T-helper 2 cell (primary cell): ENCODE measurements at regions not wholly inside any gene's neighbourhood (a gene's known extent, or its start where the extent isn't known, plus 50 kb on each side); places are given as distances from the start of the nearest gene placed in this dataset.
A peak's percentile ranks its signal among the peaks of the same experiment; 100 is the strongest.
"Not testable (repeated sequence)": the region's sequence is repeated elsewhere in the genome, so short reads cannot be mapped to it uniquely, and the experiment has no call there.

Source experiments
- DNase-seq, 5 experiments: peaks; one replicate each; pipeline versions ENCODE4 v3.0.0 to v3.0.0-alpha.2; 2012 to 2022

DNA sequence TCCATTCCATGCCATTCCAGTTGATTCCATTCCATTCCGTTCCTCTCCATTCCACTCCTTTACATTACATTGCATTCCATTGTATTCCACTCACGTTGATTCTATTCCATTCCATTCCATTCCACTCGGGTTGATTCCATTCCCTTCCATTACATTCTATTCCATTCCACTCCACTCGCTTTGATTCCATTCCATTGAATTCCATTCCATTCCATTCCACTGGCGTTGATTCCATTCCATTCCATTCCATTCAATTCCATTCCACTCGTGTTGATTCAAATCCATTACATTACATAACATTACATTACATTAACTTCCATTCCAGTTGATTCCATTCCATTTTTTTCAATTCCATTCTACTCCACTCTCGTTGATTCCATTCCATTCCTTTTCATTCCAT is 1142.8 kb downstream of the RPIA start:
- no peak for DNase-seq

DNA sequence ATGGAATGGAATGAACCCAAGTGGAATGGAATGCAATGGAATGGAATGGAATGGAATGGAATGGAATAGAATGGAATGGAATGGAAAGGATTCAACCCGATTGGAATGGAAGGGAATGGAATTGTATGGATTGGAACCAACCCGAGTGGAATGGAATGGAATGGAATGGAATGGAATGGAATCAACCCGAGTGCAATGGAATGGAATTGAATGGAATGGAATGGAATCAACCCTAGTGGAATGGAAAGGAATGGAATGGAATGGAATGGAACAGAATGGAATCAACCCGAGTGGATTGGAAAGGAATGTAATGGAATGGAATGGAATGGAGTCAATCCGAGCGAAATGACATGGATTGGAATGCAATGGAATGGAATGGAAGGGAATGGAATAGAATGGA is 1144.9 kb downstream of the RPIA start:
- DNase-seq = peak in 1 of 5 experiments; percentile 31

DNA sequence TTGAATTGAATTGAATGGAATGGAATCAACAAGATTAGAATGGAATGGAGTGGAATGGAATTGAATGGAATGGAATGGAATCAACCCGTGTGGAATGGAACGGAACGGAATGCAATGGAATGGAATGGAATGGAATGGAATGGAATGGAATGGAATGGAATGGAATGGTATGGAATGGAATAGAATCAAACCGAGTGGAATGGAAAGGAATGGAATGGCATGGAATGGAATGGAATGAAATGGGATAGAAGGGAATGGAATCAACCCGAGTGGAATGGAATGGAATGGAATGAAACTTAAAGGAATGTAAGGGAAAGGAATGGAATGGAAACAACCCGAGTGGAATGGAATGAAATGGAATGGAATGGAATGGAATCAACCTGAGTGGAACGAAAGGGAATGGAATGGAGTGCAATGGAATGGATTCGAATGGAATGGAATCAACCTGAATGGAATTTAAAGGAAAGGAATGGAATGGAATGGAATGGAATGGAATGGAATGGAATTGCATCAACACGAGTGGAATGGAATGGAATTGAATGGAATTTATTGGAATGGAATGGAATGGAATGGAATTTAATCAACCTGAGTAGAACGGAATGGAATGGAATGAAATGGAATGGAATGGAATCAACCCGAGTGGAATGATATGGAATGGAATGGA is 1146.6 kb downstream of the RPIA start:
- no peak for DNase-seq

DNA sequence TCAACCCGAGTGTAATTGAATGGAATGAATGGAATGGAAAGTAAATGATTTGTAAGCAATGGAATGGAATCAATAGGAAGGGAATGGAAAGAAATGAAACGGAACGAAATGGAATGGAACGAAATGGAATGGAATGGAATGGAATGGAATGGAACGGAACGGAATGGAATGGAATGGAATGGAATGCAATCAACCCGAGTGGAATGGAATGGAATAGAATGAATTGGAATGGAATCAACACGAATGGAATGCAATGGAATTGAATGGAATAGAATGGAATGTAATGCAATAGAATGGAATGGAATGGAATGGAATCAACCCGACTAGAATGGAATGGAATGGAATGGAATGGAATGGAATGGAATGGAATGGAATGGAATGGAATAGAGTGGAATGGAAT is 1148.7 kb downstream of the RPIA start:
- not testable (repeated sequence) for DNase-seq

DNA sequence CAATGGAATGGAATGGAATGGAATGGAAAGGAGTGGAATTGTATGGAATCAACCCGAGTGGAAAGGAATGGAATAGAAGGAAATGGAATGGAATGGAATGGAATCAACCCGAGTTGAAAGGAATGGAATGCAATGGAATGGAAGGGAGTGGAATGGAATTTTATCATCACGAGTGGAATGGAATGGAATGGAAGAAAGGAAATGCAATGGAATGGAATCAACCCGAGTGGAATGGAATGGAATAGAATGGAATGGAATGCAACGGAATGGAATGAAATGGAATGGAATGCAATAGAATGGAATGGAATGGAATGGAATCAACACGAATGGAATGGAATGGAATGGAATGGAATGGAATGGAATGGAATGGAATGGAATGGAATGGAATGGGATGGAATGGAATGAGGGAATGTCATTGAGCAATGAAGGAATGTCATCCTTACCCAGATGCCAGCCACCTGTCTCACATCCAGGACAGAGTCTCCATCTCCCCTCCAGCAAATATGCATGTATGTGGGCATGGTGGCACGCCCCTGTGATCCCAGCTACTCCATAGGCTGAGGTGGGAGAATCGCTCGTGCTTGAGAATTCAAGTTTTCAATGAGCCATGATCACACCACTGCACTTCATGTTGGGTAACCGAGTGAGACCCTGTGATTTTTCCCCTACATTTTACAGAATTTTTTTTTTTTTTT is 1149.5 kb downstream of the RPIA start:
- DNase-seq = not testable (repeated sequence)

DNA sequence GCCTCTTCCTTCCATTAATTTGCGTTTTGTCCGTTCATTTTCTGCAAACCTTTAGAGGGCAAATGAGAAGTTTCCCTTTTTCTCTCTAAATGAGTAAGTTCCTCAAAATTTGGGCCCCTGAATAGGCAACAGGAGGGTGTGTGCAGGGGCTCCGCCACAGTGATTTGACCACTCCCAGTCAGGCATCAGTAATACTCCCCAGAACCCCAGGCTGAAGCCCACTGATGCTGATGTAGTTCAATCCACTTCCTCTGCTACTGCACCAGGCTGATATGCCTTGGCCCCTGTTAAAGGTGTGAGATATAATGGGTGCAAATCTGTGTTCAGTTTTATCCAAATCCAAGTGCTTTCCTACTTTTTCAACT is 1150.0 kb downstream of the RPIA start:
- no peak for DNase-seq

DNA sequence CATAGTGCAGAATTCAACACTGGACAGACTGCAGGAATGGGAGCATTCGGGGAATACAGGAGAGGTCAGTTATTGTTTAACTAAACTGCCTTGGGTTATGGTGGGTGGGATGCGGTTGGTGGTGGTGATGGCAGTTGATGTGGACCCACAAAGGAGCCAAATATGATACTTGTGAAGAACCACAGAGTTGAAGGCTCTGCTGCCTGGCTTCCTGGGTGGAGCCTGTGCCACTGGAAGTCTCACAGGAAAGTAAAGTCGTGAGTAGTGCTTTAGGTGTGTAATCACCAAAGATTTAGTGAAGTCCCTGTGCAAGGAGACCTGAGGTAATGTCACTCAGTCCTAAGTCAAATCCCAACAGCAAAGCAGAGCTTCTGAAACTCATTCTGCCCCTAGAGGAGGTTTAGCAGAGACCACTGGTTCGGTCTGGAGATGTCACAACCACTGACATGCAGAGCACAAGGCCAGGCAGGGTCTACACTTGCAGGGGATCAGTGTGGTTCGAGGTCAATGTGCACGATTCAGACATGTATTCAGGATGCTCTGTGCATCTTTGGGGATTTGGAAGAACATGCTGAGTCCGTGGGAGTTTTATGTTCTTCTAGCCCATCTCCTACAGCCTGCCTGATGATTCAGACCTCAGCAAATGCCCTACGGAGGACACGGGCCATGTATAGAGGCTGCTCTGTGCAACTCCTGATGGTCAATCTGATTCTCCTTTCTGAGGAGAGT is 1150.9 kb downstream of the RPIA start:
- DNase-seq = no peak

DNA sequence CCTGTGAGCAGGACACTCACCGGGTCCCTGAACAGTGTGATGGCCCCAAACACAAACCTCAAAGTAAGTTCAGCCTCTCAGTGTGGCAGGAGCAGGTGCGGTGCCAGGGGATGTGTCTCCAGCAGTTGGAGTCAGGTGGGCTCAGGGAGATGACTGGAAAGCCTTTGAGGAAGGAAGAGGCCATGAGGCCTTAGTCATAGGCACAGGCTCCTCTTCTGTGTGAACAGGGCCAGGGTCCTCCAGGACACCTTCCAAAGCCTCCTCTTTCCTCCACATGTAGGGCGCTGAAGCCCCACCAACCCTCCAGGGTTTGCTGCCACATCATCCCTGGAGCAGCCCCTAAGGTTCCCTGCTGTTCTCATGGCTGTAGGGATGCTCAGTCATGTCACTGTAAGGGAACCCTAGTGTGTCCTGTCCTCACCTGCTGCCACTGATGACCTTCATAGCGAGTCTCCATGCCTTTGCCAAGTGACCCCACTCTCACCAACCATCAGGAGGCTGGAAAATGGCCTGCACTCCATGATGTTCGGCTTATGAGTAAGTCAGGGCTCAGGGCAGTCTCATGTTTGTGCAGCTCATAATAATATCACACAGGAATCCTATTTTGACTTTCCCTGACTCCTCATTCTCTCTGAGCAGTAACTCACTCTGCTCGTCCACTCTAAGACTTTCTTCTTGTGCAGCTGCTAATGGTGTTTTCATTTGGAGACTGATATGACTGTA is 1152.9 kb downstream of the RPIA start:
- no peak for DNase-seq

DNA sequence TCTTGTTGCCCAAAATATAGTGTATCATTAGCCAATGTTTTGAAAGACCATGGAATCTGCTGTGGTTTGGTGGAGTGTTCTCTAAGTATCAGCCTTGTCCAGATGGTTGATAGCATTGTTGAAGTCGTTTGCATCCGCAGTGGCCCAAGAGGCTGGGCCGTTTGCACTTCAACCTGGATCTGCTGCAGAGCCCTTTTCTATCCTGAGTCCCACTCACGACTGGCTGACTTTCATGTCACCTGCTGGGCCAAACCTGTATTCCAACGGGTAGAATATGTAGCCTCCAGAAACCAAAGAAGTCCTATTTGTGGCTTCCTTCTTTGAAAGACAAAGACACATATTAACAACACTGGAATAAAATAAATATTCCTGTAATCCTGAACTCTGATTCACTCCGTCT is 1154.1 kb downstream of the RPIA start:
- no peak for DNase-seq

DNA sequence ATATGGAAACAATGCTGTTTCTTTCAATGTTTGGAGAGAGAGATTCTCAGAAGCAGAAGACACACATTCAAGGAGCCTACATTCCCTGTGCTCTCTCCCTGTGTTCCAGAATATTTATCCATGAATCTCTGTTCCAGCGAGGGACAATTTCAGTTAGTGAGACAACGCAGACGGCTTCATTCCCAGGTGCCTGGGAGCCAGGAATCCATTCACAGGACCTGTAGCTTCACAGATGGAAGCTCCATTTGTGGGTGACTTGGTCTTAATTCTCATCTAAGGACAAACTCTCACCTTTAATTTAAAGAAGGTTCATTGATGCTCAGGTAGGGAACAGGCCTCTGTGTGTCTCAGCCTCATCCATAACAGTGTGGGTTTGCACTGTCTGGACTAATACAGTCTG is 1156.6 kb downstream of the RPIA start:
- DNase-seq = no peak

DNA sequence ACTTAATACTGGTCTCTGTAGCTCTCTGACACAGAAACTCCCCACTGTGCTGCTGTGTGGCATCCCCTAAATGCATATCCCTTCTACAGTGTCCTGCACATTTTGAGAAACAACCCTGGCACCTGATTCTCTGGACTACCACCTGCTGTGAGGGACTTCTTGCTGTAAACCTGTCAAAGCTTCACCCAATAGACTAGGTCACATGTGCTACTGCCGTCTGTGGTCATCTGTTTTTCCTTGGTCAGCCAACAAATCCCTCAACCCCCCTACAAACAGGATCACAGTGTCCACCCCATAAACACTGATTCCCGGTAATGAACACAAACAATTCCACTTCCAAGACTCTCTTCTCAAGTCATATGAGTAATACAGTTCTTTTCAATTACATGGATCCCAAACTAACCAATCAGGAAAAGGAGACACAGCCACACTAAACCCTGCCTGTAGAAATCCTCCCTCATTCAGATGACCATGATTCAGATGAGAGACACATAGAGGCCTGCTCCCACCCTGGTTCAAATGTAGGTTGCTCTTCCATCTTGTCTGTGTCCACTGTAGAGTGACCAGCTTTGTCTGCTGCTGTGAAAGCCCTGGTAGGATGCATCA is 1157.4 kb downstream of the RPIA start:
- DNase-seq = no peak

DNA sequence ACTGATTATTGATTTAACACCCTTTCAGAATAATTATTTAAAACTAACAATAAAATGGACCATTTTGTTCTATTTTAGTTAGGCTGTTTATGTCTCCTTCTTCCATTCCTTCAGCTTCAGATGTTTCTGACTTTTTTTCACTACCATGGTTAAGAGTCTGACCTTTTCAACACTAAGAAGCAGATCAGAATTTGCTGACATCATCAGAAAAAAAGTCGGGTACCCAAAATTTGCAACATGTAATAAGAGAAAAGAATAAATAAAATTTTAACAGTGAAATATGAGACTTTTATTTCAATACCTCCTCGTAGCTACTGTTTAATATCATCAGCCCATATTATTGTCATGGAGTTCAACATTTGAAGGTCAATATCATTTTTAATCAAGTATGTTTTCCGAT is 1158.3 kb downstream of the RPIA start:
- no peak for DNase-seq

DNA sequence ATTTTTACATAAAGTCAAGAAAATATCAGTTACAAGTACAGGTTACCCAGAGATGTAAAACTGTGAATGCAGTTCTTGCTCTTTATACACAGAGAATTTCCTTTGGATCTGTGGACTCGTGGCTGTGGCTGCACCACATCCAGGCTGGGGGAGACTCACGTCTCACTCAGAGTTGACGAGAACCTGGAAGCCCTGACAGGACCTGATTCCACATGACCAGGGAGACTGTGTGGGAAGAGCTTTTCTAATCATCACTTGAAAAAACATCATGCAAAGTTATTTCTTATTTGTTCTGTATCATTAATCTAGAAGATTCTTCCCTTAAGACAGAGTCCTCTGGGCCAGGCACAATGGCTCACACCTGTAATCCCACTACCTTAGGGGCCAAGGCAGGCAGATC is 1159.0 kb downstream of the RPIA start:
- no peak for DNase-seq

DNA sequence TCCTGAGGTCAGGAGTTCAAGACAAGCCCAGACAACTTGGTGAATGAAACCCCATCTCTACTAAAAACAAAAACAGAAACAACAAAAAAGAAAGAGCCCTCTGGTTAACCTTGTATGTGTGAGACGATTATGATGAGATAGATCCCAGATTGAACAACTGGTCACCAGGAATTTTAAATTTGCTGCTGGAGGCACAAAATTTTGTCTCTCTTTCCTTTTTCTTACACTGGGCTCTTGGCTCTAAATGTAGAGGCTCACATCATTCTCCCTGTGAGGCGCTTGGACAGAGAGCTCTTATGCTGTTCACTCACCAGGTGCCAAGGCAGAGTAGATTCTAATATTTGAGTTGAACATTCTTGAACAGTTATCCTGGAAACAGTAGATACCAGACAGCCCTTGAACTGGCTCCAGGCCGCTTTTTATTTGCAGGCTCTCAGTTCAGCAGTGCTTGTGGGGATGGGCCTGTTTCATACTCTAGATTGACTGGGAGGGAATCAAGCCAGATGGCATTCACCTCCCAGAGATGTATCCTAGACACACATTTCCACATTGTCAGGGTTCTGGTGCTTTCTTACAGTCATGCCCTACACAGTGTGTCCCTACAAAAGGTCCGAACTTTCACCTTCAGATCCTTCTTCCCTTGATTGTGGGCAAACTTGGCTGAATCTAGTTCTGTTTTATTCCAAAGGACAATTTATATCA is 1159.6 kb downstream of the RPIA start:
- DNase-seq = no peak

DNA sequence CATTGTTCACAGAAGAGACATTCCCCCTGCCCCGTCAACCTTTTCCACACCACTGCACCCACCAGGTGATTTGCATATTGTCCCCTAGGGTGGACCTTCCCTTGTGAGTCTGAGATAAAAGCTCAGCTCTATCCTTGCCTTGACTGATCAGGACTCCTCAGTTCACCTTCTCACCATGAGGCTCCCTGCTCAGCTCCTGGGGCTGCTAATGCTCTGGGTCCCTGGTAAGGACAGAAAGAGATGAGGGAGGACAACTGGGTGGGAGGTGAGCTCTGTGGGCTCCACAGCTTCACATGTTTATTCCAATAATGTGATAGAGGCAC is 1160.1 kb downstream of the RPIA start:
- DNase-seq = no peak

DNA sequence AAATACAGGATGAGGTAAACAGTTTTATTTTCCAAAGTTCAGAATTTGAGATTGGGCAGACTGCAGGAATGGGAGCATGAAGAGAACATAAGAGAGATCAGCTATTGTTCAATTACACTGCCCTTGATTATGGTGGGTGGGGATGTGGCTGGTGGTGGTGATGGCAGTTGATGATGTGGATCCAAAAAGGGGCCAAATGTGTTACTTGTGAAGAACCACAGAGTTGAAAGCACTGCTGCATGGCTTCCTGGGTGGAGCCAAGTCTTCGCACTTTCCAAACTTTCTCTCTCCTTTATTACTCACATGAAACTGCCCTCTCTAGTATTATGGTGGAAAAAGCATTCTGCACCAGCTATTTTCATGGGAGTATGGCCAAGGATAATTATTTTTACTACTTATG is 1162.0 kb downstream of the RPIA start:
- DNase-seq = not testable (repeated sequence)

DNA sequence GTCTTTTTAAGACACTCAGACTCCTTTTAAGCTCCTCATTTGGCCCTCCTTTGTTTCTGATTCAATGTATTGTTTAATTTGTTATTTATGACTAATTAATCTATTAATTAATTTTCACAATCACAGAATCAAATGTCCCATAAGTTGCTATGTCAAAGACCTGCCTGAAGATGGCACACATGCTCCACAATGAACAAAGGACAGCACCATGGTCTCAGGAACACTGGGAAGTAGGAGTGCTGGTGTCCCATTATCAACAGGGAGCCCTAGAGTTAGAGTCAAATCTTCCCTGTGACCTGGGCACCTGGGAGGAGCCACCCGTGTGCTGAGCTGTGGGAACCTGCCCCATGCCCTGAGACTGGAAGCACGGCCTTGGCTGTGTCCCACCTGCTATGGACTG is 1164.3 kb downstream of the RPIA start:
- DNase-seq = not testable (repeated sequence)

DNA sequence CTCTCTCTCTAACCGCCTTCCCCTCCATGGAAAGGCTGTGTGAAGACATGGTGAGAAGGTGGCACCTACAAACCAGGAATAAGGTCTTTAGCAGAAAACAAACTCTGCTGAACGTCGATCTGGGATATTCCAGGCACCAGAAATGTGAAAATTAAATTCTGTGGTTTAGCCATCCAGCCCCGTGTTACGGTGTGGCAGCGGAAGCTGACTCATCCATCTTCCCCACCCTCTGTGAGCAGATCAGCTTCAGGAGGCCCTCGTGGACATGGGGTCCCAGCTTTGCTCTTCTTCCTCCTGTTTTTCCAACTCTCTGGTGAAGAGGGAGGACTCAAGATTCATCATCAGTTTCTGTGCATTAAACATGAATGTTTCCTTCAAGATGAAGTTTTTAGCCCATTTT is 1164.8 kb downstream of the RPIA start:
- not testable (repeated sequence) for DNase-seq

DNA sequence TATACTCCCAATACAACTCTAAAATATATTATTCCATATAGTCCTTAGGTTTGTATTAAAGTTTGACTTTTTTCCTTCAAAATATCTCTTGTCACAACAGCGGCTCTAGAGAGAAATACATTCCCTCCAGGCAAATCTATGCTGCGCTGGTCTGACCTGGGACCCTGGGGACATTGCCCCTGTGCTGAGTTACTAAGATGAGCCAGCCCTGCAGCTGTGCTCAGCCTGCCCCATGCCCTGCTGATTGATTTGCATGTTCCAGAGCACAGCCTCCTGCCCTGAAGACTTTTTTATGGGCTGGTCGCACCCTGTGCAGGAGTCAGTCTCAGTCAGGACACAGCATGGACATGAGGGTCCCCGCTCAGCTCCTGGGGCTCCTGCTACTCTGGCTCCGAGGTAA is 1170.7 kb downstream of the RPIA start:
- DNase-seq = not testable (repeated sequence)

DNA sequence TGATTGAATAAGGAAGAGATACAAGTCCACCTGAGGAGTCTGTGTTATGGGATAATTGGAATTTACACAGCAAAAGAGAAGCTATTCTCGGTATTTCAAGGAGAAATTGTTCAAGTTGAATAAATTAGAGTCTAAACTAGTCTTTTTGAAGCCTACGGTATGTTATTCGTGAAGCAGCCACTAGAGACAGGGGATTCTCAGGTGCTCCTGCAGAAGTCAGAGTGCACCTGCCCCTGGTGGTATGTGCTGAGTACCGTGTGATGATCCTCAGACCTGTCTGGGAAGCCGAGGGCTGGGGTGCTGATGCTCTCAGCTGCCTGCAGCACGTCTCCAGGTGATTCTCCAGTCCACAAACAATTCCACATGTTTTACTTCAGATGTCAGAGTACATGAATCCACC is 1171.7 kb downstream of the RPIA start:
- DNase-seq = not testable (repeated sequence)

DNA sequence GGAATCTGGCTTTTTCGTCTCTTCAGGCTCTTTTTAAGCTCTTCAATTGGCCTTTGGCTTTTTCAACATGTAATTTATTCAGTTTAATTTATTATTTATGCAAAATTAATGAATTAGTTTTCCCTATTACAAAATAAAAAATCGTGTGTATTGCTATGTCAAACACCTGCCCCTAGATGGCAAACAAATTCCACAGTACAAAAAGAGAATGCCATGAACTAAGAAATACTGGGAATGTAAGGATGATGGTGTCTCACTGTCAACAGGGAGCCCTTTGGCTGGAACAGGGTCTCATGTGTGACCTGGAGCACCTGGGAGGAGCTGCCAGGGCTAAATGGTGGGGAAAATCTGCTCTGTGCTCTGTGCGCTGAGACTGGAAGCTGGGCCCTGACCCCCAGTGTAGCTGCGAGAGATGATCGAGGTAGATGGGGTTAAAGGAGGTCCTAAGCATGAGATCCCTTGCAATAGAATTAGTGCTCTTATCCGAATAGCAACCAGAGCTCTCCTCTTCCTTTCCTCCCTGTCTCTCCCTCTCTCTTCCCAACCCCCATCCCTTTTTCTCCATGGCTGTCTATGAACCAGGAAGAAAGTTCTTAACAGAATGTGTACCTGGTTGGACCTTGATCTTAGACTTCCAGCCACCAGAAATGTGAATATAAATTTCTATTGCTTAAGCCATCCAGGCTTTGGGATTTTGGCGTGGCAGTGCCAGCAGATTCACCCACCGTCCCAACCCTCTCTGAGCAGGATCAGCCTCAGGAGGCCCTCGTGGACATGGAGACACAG is 1183.5 kb downstream of the RPIA start:
- not testable (repeated sequence) for DNase-seq

DNA sequence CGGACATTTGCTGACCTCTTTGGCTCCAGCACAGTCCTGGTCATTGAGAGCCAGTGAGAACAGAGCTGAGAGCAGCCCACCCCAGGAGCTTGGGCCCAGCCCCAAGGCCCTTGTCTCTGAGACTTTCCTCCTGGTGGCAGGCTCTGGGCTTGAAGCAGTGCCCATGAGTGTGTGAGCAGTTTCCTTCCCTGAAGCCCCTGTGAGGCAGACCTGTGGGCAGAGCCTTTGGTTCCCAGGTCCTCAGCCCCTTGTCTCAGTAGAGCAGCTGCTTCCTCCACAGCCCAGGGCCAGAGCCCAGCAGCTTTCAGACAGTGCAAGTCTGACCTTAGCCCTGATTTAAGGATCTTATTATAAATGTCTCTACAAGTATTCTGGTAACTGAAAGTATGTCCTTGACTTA is 1185.0 kb downstream of the RPIA start:
- not testable (repeated sequence) for DNase-seq
